A549 (cell line): ENCODE measurements at regions not wholly inside any gene's neighbourhood (a gene's known extent, or its start where the extent isn't known, plus 50 kb on each side); places are given as distances from the start of the nearest gene placed in this dataset.
"Not testable (repeated sequence)": the region's sequence is repeated elsewhere in the genome, so short reads cannot be mapped to it uniquely, and the experiment has no call there.

ENCODE experiments used
- BCL3 ChIP-seq: fragments of >200 bp; sonication (Bioruptor Twin); formaldehyde crosslinking; IDR thresholded peaks from 3 replicates; pipeline ENCODE4 v1.6.1; 2016
- BHLHE40 ChIP-seq: IDR thresholded peaks from 2 replicates; pipeline ENCODE4 v1.6.1; 2012; ENCODE audit warnings: low read depth, low read length, inconsistent platforms
- CEBPB ChIP-seq, 2 experiments: fragments of >200 bp in 1 of 2; sonication (Bioruptor Twin) in 1 of 2; formaldehyde crosslinking in 1 of 2; IDR thresholded peaks; 2 replicates each; pipeline ENCODE4 v1.6.1; 2012 to 2016
- CTCF ChIP-seq: fragments of >200 bp; sonication (Bioruptor Twin); formaldehyde crosslinking; IDR thresholded peaks from 3 replicates; pipeline ENCODE4 v1.5.1; 2016
- EP300 ChIP-seq, 2 experiments: fragments of >200 bp; sonication (Bioruptor Twin); formaldehyde crosslinking; IDR thresholded peaks; 2 replicates in 1 of 2; 3 replicates in 1 of 2; pipeline ENCODE4 v1.6.1; 2016 to 2017
- FOSL2 ChIP-seq, 2 experiments: fragments of 450-650 bp in 1 of 2; fragments of >200 bp in 1 of 2; sonication (Bioruptor Twin) in 1 of 2; formaldehyde crosslinking; IDR thresholded peaks; 2 replicates each; pipeline versions ENCODE4 v1.5.0 to v1.6.1; 2016 to 2020; ENCODE audit warnings: mild to moderate bottlenecking in 1 of 2, moderate library complexity in 1 of 2
- JUN ChIP-seq, 2 experiments: fragments of >200 bp; sonication (Bioruptor Twin); formaldehyde crosslinking; IDR thresholded peaks; 2 replicates in 1 of 2; 3 replicates in 1 of 2; pipeline ENCODE4 v1.6.1; 2016 to 2017
- POLR2A ChIP-seq: IDR thresholded peaks from 2 replicates; pipeline ENCODE4 v1.6.1; 2012; ENCODE audit warnings: mild to moderate bottlenecking, low read length
- RCOR1 ChIP-seq: fragments of 150-350 bp; IDR thresholded peaks from 2 replicates; pipeline ENCODE4 v1.6.1; 2014; ENCODE audit warnings: antibody characterized with exemption, low read length, low read depth
- REST ChIP-seq: fragments of 200-600 bp; sonication (generic); IDR thresholded peaks from 2 replicates; pipeline ENCODE4 v1.6.1; 2016; ENCODE audit warnings: antibody characterized with exemption, mild to moderate bottlenecking, moderate library complexity
- ZC3H11A ChIP-seq: fragments of 450-650 bp; IDR thresholded peaks from 2 replicates; pipeline ENCODE4 v1.6.1; 2014; ENCODE audit warnings: antibody characterized with exemption, mild to moderate bottlenecking

GRCh38 chr15:30695811-30696210, 69.9 kb downstream of the ARHGAP11B start:
- TF ChIP-seq ZC3H11A; CTCF; BCL3; REST; FOSL2 (IDR thresholded peaks at IDR 0.05); FOSL2 (CRISPR knock-in tag; IDR thresholded peaks at IDR 0.05); JUN (IDR thresholded peaks at IDR 0.05); RCOR1; CEBPB (IDR thresholded peaks at IDR 0.05); BHLHE40; POLR2A; EP300 (IDR thresholded peaks at IDR 0.05): not testable (repeated sequence)
